ENCODE measurements at regions not wholly inside any gene's neighbourhood (a gene's known extent, or its start where the extent isn't known, plus 50 kb on each side); places are given as distances from the start of the nearest gene placed in this dataset.

GRCh38 chr2:234631646-234632514, 135.0 kb upstream of the ARL4C start:
- no peak for DNase-seq

- no peak for DNase-seq
These were observed 133.9 kb upstream of the ARL4C start for GRCh38 chr2:234630801-234631261.

GRCh38 chr2:234629596-234629995, 132.7 kb upstream of the ARL4C start:
- no peak for DNase-seq

- DNase-seq = no peak
These were observed 132.1 kb upstream of the ARL4C start for GRCh38 chr2:234628953-234629352.

GRCh38 chr2:234627308-234627707, 130.4 kb upstream of the ARL4C start:
- no peak for DNase-seq

GRCh38 chr2:234626566-234627130, 129.8 kb upstream of the ARL4C start:
- no peak for DNase-seq

GRCh38 chr2:234625626-234626250, 128.9 kb upstream of the ARL4C start:
- DNase-seq = no peak

GRCh38 chr2:234623521-234623991, 126.7 kb upstream of the ARL4C start:
- no peak for DNase-seq

GRCh38 chr2:234621120-234621519, 124.2 kb upstream of the ARL4C start:
- DNase-seq = no peak

- DNase-seq = no peak
These were observed 123.1 kb upstream of the ARL4C start for GRCh38 chr2:234620018-234620417.

GRCh38 chr2:234615643-234616356, 118.9 kb upstream of the ARL4C start:
- DNase-seq = peak; percentile 42

- no peak for DNase-seq
These were observed 114.3 kb upstream of the ARL4C start for GRCh38 chr2:234611209-234611608.

- DNase-seq = no peak
These were observed 112.1 kb upstream of the ARL4C start for GRCh38 chr2:234608946-234609345.

- no peak for DNase-seq
These were observed 110.8 kb upstream of the ARL4C start for GRCh38 chr2:234607691-234608090.

GRCh38 chr2:234606896-234607295, 110.0 kb upstream of the ARL4C start:
- no peak for DNase-seq

- DNase-seq = no peak
These were observed 106.7 kb upstream of the ARL4C start for GRCh38 chr2:234603619-234604018.

GRCh38 chr2:234601213-234601612, 104.3 kb upstream of the ARL4C start:
- no peak for DNase-seq

- no peak for DNase-seq
These were observed 100.6 kb upstream of the ARL4C start for GRCh38 chr2:234597576-234597861.

- no peak for DNase-seq
These were observed 100.1 kb upstream of the ARL4C start for GRCh38 chr2:234596696-234597575.

GRCh38 chr2:234595829-234596228, 98.9 kb upstream of the ARL4C start:
- DNase-seq = peak; percentile 12

GRCh38 chr2:234594715-234595114, 97.8 kb upstream of the ARL4C start:
- no peak for DNase-seq

- peak; percentile 42 for DNase-seq
These were observed 96.8 kb upstream of the ARL4C start for GRCh38 chr2:234593636-234594035.

All from fibroblast of skin of back (primary cell).